ENCODE measurements at regions not wholly inside any gene's neighbourhood (a gene's known extent, or its start where the extent isn't known, plus 50 kb on each side); places are given as distances from the start of the nearest gene placed in this dataset.

GRCh38 chr11:70486731-70487130, 88.4 kb downstream of the CTTN start:
- H3K9me3 Mint-ChIP-seq, result peaks cover 4% of the 10 kb centered on the region
- CTCF ChIA-PET, result no interaction called here
- no peak for DNase-seq

DNA sequence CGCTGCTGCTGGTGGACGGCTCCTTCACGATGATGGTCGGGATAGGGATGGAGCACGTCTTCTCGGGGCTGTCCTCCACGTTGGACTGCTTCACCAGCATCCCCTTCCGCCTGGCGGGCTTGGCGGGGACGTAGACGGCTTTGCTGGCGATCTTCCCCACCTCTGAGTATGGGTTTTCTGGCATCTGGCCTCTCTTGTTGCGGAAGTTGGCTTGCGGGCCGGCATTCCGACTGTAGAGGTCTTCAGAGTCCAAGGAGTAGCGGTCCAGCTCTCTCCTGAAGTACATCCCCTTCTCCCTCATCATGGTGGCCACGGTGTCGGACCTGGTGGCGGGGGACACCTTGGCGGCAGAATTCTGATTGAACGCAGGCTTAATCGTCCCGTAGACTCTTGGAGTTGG, 88.8 kb downstream of the CTTN start:
- Mint-ChIP-seq H3K36me3 (ENCODE audit: low read depth) (no peaks in the 10 kb centered on the region), H3K4me3 (no peak overlapping the region), H3K9me3 (peaks cover 4% of the 10 kb centered on the region), H3K4me1 (no peaks in the 10 kb centered on the region), H3K27ac (no peak overlapping the region), H3K27me3 (no peaks in the 10 kb centered on the region)
- DNase-seq, result no peak
- ChIA-PET CTCF (no interaction called here), POLR2A (no interaction called here)

More at GRCh38 chr11:70486731-70487130, 88.4 kb downstream of the CTTN start:
- Mint-ChIP-seq H3K4me1 (no peaks in the 10 kb centered on the region), H3K4me3 (no peak overlapping the region), H3K27ac (no peak overlapping the region), H3K36me3 (ENCODE audit: low read depth) (no peaks in the 10 kb centered on the region), H3K27me3 (no peaks in the 10 kb centered on the region)
- POLR2A ChIA-PET, result no interaction called here

- Mint-ChIP-seq H3K27me3 (no peaks in the 10 kb centered on the region), H3K27ac (no peak overlapping the region), H3K36me3 (ENCODE audit: low read depth) (no peaks in the 10 kb centered on the region), H3K9me3 (peaks cover 4% of the 10 kb centered on the region), H3K4me1 (no peaks in the 10 kb centered on the region), H3K4me3 (no peak overlapping the region)
- ChIA-PET CTCF (no interaction called here), POLR2A (no interaction called here)
- DNase-seq, result no peak
Measured at GRCh38 chr11:70487756-70488155, 89.4 kb downstream of the CTTN start.

GRCh38 chr11:70488171-70488703, 89.9 kb downstream of the CTTN start:
- H3K4me1 Mint-ChIP-seq, result no peaks in the 10 kb centered on the region
- POLR2A ChIA-PET, result no interaction called here
- DNase-seq, result no peak
- CTCF ChIA-PET, result no interaction called here
- no peak overlapping the region for H3K4me3 Mint-ChIP-seq
- peaks cover 4% of the 10 kb centered on the region for H3K9me3 Mint-ChIP-seq
- H3K27ac Mint-ChIP-seq, result no peak overlapping the region
- H3K36me3 Mint-ChIP-seq (ENCODE audit: low read depth), result no peaks in the 10 kb centered on the region
- no peaks in the 10 kb centered on the region for H3K27me3 Mint-ChIP-seq

DNA sequence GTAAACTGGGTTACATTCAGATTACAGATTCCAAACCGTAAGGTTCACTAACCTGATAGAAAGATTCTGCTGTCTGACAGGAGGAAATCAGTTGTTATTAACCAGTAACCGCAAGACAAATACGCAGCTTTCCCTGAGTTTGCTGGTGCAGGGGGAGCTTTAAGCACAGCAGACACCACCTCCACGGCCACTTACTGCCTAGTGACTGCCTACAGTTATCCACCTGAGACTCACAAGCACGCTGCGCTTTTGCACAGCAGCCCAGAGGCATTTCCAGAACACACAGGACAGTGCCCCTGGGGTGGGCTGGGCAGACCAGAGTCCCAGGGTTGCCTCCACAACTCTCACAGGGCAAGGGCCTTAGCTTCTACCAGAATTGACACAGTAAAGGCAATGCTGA, 90.9 kb downstream of the CTTN start:
- Mint-ChIP-seq H3K27me3 (no peaks in the 10 kb centered on the region), H3K36me3 (ENCODE audit: low read depth) (no peaks in the 10 kb centered on the region), H3K4me3 (no peak overlapping the region), H3K9me3 (peaks cover 4% of the 10 kb centered on the region), H3K4me1 (no peaks in the 10 kb centered on the region), H3K27ac (no peak overlapping the region)
- no peak for DNase-seq
- CTCF ChIA-PET, result no interaction called here
- POLR2A ChIA-PET, result no interaction called here

DNA sequence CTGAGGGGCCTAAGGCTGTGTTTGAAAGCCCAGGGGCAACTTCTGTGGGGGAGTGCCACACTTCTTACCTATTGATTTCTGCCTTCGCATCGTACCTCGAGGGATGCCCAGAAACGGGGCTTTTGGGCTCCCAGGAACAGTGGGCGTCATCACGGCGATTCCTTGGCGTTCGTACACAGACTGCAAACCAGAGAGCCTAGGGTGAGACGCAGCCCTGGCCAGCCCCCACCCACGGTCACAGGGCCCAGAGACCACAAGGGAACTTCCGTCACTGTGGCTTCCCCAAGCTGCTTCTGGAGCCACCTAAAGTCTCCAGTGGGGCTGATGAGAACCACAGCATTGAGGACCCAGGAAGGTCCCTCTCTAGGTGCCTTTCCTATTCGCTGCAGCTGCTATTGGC, 91.9 kb downstream of the CTTN start:
- H3K4me3 Mint-ChIP-seq, result no peak overlapping the region

GRCh38 chr11:70490723-70491558, 92.6 kb downstream of the CTTN start:
- H3K27ac Mint-ChIP-seq, result no peak overlapping the region
- no peaks in the 10 kb centered on the region for H3K27me3 Mint-ChIP-seq
- ChIA-PET POLR2A (interaction anchor here (0.6 kb wide), 1 partner anchor 958 kb away, joined by 4 read pairs; no protein-coding TSS in a partner anchor), CTCF (no interaction called here)
- H3K9me3 Mint-ChIP-seq, result peaks cover 4% of the 10 kb centered on the region
- no peak overlapping the region for H3K4me3 Mint-ChIP-seq
- no peak for DNase-seq
- no peaks in the 10 kb centered on the region for H3K36me3 Mint-ChIP-seq (ENCODE audit: low read depth)
- H3K4me1 Mint-ChIP-seq, result no peaks in the 10 kb centered on the region

More for the DNA sequence above, 91.9 kb downstream of the CTTN start:
- POLR2A ChIA-PET, result no interaction called here
- Mint-ChIP-seq H3K9me3 (peaks cover 4% of the 10 kb centered on the region), H3K27me3 (no peaks in the 10 kb centered on the region), H3K36me3 (ENCODE audit: low read depth) (no peaks in the 10 kb centered on the region), H3K4me1 (no peaks in the 10 kb centered on the region), H3K27ac (no peak overlapping the region)
- CTCF ChIA-PET, result no interaction called here
- DNase-seq, result no peak

GRCh38 chr11:70491696-70492472, 93.6 kb downstream of the CTTN start:
- H3K27me3 Mint-ChIP-seq, result no peaks in the 10 kb centered on the region
- H3K27ac Mint-ChIP-seq, result no peak overlapping the region
- CTCF ChIA-PET, result no interaction called here
- DNase-seq, result no peak
- H3K36me3 Mint-ChIP-seq (ENCODE audit: low read depth), result no peaks in the 10 kb centered on the region
- peaks cover 4% of the 10 kb centered on the region for H3K9me3 Mint-ChIP-seq
- H3K4me1 Mint-ChIP-seq, result no peaks in the 10 kb centered on the region
- no peak overlapping the region for H3K4me3 Mint-ChIP-seq
- POLR2A ChIA-PET, result no interaction called here

DNA sequence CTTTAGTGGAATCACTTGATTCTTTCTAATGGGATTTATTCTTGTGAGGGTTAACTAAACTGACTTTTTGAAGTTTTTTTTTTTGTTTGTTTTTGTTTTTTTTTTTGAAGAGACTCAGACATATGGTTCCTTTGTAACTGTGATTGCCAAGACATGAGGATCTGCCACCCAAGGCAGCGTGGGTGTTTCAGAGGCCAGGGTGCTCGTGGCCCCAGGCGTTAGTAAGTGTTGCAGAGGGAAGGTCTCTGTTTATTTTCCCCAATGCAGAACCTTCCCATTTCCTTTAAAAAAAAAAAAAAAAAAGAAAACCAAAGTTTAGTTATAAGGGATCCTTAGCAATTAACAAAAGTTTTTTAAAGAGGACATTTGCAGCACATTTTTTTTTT, 94.8 kb downstream of the CTTN start:
- Mint-ChIP-seq H3K27me3 (no peaks in the 10 kb centered on the region), H3K27ac (no peak overlapping the region), H3K4me3 (no peak overlapping the region), H3K36me3 (ENCODE audit: low read depth) (no peaks in the 10 kb centered on the region), H3K9me3 (peaks cover 4% of the 10 kb centered on the region), H3K4me1 (no peaks in the 10 kb centered on the region)
- DNase-seq, result no peak
- CTCF ChIA-PET, result no interaction called here
- POLR2A ChIA-PET, result no interaction called here

DNA sequence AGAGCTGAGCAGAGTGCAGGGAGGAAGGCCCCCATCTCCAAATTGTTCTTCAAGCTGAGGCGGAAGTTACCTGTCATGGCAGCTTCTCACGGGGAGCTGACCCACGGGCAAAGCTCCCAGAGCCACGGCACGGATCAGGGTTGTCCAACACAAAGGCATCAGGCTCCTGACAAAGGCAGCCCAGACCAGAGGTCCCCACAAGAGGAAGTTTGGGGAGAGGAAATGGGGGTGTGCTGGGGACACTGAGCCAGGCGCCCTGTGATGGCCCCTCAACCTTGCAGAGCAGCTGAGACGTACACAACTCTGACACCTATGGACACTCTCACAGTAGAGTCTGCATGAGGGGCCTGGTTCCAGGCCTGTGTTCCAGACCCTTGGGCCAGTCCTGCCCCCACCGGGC, 95.6 kb downstream of the CTTN start:
- ChIA-PET CTCF (interaction anchor here (1.0 kb wide), 1 partner anchor 11 kb away, joined by 3 read pairs; no protein-coding TSS in a partner anchor), POLR2A (no interaction called here)
- Mint-ChIP-seq H3K27me3 (no peaks in the 10 kb centered on the region), H3K4me1 (no peaks in the 10 kb centered on the region), H3K9me3 (peaks cover 4% of the 10 kb centered on the region), H3K27ac (no peak overlapping the region), H3K4me3 (no peak overlapping the region), H3K36me3 (ENCODE audit: low read depth) (no peaks in the 10 kb centered on the region)
- no peak for DNase-seq

GRCh38 chr11:70494559-70495350, 96.4 kb downstream of the CTTN start:
- H3K4me1 Mint-ChIP-seq, result no peaks in the 10 kb centered on the region
- CTCF ChIA-PET, result interaction anchor here (1.0 kb wide), 1 partner anchor 12 kb away, joined by 3 read pairs; no protein-coding TSS in a partner anchor
- H3K27ac Mint-ChIP-seq, result no peak overlapping the region
- DNase-seq, result no peak
- POLR2A ChIA-PET, result no interaction called here
- H3K9me3 Mint-ChIP-seq, result peaks cover 4% of the 10 kb centered on the region
- H3K4me3 Mint-ChIP-seq, result no peak overlapping the region
- no peaks in the 10 kb centered on the region for H3K27me3 Mint-ChIP-seq
- H3K36me3 Mint-ChIP-seq (ENCODE audit: low read depth), result no peaks in the 10 kb centered on the region

DNA sequence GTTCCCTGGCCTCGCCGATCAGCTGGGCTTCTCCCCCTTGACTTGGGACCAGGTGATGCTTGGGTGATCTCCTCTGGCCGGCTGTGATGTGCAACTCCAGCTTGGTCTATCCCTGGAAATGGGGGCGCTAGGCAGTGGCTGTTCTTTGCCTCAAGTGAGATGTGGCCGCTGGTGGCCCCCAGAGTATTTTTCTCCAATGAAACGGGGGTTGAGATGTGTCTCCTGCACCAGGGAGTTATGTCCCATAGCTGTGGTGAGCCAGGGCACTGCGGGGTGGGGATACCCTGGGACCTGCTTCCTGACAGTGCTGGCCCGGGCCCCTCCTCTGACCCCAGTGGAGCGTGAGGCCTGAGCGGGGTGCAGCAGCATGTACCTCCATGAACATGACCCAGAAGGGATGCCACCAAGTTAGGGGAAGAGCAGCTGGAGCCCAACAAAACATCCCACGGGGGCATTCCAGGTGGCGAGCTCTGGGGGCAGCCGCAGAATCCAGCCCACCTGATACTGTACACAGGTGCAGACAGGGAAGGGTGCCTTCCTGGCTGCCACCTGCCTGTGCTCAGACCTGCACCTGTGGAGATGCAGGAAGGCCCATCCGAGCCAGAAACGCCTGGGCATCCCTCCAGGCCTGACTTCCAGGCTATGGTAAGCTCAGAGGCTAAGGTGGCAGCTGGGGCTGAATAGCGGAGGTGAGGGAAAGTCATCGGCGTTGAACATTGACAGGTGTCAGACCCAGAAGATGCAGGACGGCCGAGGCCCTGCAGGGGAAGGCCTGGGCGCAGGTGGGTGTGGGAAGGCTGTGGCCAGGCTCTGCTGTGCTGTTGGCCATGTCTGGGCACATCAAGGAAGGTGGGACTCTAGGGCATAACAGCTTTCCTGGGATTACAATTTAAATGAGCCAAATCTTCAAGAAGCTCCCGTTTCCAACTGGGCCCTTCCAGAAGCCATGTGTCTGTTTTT, 97.3 kb downstream of the CTTN start:
- CTCF ChIA-PET, result no interaction called here

More for the DNA sequence above, 97.3 kb downstream of the CTTN start:
- Mint-ChIP-seq H3K27me3 (no peaks in the 10 kb centered on the region), H3K36me3 (ENCODE audit: low read depth) (no peaks in the 10 kb centered on the region), H3K27ac (no peak overlapping the region), H3K4me1 (no peaks in the 10 kb centered on the region), H3K9me3 (peaks cover 4% of the 10 kb centered on the region), H3K4me3 (no peak overlapping the region)
- DNase-seq, result no peak
- POLR2A ChIA-PET, result no interaction called here
